Calu3 (cell line): ENCODE measurements at regions not wholly inside any gene's neighbourhood (a gene's known extent, or its start where the extent isn't known, plus 50 kb on each side); places are given as distances from the start of the nearest gene placed in this dataset.

Experiments
- BruUV-seq: library from RNA; stranded (reverse); fragments of 400-500 nt; replicated peaks from 2 replicates; lab custom pipeline; 2021; lab: Mats Ljungman, UMichigan
- CTCF ChIA-PET: fragments of 300-600 bp; sonication (Branson Sonifier 250); formaldehyde crosslinking; loops from one replicate; lab custom pipeline; 2022; ENCODE audit warnings: antibody characterized with exemption; lab: Charles Lee
- DNase-seq: peaks from one replicate; pipeline ENCODE4 v3.0.0; 2022
- H3K27ac Mint-ChIP-seq: one replicate; pipeline ENCODE4 v1.8.0; 2022; ENCODE audit warnings: mixed read lengths; ENCODE audit not compliant: unreplicated experiment
- H3K27me3 Mint-ChIP-seq: one replicate; pipeline ENCODE4 v1.8.0; 2022; ENCODE audit warnings: mixed read lengths; ENCODE audit not compliant: unreplicated experiment
- H3K36me3 Mint-ChIP-seq: one replicate; pipeline ENCODE4 v1.8.0; 2022; ENCODE audit warnings: mild to moderate bottlenecking, moderate library complexity, mixed read lengths; ENCODE audit not compliant: insufficient read depth, unreplicated experiment
- H3K4me1 Mint-ChIP-seq: one replicate; pipeline ENCODE4 v1.8.0; 2022; ENCODE audit warnings: mild to moderate bottlenecking, low read depth, mixed read lengths; ENCODE audit not compliant: unreplicated experiment
- H3K4me3 Mint-ChIP-seq: one replicate; pipeline ENCODE4 v1.8.0; 2022; ENCODE audit warnings: mild to moderate bottlenecking, low read depth, moderate library complexity, mixed read lengths; ENCODE audit not compliant: unreplicated experiment
- H3K9me3 Mint-ChIP-seq: one replicate; pipeline ENCODE4 v1.8.0; 2022; ENCODE audit warnings: low read depth, mixed read lengths; ENCODE audit not compliant: unreplicated experiment
- intact Hi-C: fragments of 100-400 bp; cut with micrococcal nuclease; formaldehyde crosslinking; loops from one replicate; pipeline ENCODE4 v1.10.0; 2022; ENCODE audit not compliant: unreplicated experiment
- TF ChIP-seq, protein P1 (sequence below): fragments of 200-600 bp; IDR thresholded peaks from one replicate; pipeline ENCODE4 v1.8.0; 2022; ENCODE audit warnings: antibody characterized with exemption; ENCODE audit not compliant: unreplicated experiment

DNA sequence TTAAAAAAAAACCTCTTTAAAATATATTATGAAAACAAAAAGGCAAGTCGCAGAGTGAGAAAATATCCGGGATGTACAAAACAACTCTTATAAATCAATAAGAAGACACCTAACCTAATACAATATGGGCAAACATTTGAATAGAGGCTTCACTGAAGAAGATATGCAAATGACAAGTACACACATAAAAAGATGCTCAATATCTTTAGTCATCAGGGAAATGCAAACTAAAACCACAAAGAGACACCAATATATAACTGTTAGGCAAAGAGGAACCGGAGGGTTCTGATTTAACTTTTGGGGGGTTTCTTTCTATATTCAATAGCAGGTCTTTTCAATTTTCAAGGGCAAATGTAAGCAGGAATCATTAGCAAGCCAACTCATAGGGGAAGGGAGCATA is 480.7 kb upstream of the SPTLC3 start:
- no peak for DNase-seq
- no peaks in the 10 kb centered on the region for H3K9me3 Mint-ChIP-seq
- TF ChIP-seq, protein P1, sequence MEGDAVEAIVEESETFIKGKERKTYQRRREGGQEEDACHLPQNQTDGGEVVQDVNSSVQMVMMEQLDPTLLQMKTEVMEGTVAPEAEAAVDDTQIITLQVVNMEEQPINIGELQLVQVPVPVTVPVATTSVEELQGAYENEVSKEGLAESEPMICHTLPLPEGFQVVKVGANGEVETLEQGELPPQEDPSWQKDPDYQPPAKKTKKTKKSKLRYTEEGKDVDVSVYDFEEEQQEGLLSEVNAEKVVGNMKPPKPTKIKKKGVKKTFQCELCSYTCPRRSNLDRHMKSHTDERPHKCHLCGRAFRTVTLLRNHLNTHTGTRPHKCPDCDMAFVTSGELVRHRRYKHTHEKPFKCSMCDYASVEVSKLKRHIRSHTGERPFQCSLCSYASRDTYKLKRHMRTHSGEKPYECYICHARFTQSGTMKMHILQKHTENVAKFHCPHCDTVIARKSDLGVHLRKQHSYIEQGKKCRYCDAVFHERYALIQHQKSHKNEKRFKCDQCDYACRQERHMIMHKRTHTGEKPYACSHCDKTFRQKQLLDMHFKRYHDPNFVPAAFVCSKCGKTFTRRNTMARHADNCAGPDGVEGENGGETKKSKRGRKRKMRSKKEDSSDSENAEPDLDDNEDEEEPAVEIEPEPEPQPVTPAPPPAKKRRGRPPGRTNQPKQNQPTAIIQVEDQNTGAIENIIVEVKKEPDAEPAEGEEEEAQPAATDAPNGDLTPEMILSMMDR: no peak
- no peak overlapping the region for H3K27ac Mint-ChIP-seq
- H3K27me3 Mint-ChIP-seq: no peaks in the 10 kb centered on the region
- no TSS peak for BruUV-seq
- no peaks in the 10 kb centered on the region for H3K4me1 Mint-ChIP-seq
- H3K36me3 Mint-ChIP-seq: no peaks in the 10 kb centered on the region
- no peak overlapping the region for H3K4me3 Mint-ChIP-seq
- intact Hi-C loops: no loop called here
- CTCF ChIA-PET: no interaction called here

DNA sequence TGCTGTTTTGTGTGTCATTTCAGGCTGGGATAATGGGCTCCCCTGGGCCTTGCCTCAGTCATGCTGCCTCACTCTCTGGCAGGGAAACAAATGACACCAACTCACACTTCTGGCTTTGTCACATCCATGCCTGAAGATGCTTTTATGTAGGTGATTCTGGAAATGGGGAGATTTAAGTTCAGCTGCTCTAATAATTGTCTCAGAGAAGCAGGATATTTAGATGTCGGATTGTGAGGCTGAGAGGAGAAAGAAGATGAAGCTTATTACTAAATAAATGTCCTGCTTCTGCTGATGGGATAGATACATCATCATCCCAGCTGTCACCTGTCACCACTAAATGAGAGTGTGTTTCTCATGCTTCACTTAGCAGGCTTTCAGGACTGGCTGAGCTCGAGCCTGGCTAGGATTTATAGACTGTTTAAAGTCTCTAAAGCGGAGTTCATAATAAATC is 480.2 kb upstream of the SPTLC3 start:
- no peaks in the 10 kb centered on the region for H3K36me3 Mint-ChIP-seq
- no TSS peak for BruUV-seq
- intact Hi-C loops: no loop called here

DNA sequence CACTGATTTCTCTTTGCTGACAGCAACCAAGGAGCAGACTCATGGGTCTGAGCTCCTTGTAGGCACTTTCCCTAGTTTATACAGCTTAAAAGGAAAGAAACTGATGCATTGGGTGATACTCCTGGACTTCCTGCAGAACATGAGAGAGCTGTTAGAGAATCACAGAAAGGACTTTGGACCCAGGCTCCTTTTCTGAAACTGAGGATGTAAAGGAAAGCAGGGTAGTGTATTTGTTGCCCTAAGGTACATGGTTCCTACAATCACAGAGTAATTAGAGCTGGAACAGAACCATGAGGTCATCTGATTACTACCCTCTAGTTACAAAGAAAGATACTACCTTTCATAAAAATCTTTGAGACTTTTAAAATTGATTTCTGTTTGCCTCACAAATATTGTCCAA is 477.1 kb upstream of the SPTLC3 start:
- CTCF ChIA-PET: no interaction called here
- intact Hi-C loops: no loop called here
- Mint-ChIP-seq H3K27me3 (no peaks in the 10 kb centered on the region), H3K4me1 (no peaks in the 10 kb centered on the region), H3K9me3 (no peaks in the 10 kb centered on the region), H3K4me3 (no peak overlapping the region), H3K36me3 (no peaks in the 10 kb centered on the region), H3K27ac (no peak overlapping the region)
- BruUV-seq: no TSS peak
- TF ChIP-seq, protein P1: no peak
- no peak for DNase-seq

More for the DNA sequence above, 480.2 kb upstream of the SPTLC3 start:
- Mint-ChIP-seq H3K4me3 (no peak overlapping the region), H3K27me3 (no peaks in the 10 kb centered on the region), H3K9me3 (no peaks in the 10 kb centered on the region), H3K4me1 (no peaks in the 10 kb centered on the region), H3K27ac (no peak overlapping the region)
- CTCF ChIA-PET: no interaction called here
- no peak for DNase-seq
- TF ChIP-seq, protein P1: no peak

DNA sequence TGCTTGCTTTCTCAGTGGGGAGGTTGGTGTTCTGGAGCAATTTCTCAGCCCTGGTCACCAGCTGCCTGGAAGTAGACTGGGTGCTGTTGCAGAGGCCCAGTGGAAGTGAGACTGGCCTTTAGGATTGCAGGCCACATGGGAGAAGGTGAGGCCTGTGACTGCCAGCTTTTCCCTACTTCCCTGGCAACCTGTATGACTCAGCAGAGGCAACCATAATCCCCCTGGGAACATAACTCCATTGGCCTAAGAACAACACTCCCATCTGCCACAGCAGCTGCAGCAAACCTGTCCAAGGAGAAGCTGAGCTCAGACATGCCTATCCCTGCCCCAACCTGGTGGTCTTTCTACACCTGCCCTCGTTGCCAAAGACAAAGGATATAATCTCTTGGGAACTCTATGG is 473.5 kb upstream of the SPTLC3 start:
- H3K4me1 Mint-ChIP-seq: no peaks in the 10 kb centered on the region
- intact Hi-C loops: no loop called here
- no peaks in the 10 kb centered on the region for H3K36me3 Mint-ChIP-seq
- no peaks in the 10 kb centered on the region for H3K9me3 Mint-ChIP-seq
- TF ChIP-seq, protein P1: no peak
- no TSS peak for BruUV-seq
- H3K27me3 Mint-ChIP-seq: no peaks in the 10 kb centered on the region
- DNase-seq: no peak
- H3K27ac Mint-ChIP-seq: no peak overlapping the region
- CTCF ChIA-PET: no interaction called here
- no peak overlapping the region for H3K4me3 Mint-ChIP-seq
